GM04503 (cell line): ENCODE measurements at regions not wholly inside any gene's neighbourhood (a gene's known extent, or its start where the extent isn't known, plus 50 kb on each side); places are given as distances from the start of the nearest gene placed in this dataset.
"Not testable (repeated sequence)": the region's sequence is repeated elsewhere in the genome, so short reads cannot be mapped to it uniquely, and the experiment has no call there.

Source experiments
- DNase-seq: peaks from one replicate; pipeline ENCODE4 v3.0.0-alpha.2; 2012; ENCODE audit warnings: low read depth

DNA sequence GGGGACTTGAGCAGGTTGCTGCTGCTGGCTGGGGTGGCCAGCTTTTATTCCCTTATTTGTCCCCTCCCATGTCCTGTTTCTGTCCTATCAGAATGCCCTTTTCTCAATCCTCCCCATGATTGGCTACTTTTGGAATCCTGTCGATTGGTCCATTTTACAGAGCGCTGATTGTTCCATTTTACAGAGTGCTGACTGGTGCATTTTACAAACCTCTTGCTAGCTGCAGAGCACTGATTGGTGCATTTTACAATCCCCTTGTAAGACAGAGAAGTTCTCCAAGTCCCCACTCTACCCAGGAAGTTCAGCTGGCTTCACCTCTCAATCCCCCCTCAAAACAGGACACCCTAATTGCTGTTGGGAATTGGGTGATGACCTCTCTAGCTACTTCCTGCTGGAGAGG lies 608.0 kb downstream of the C12orf50 start:
- DNase-seq = not testable (repeated sequence)

DNA sequence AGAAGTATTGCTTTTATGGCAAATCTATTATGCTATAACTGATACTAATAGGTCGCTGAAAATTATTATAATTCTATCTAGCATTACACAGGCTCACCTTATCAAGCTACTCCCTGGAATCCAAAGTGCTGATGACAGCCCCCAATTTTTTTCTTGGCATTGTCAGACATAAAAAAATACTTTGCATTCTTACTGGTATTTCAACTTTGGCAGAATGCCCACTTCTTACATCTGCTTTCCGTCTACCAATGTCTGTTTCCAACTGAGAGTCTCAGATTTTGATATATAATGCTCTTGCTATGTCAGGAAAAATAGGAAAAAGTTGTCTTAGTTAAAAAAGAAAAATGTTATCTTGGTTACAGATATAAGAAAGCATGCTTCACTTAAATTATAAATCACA lies 615.4 kb downstream of the C12orf50 start:
- no peak for DNase-seq

DNA sequence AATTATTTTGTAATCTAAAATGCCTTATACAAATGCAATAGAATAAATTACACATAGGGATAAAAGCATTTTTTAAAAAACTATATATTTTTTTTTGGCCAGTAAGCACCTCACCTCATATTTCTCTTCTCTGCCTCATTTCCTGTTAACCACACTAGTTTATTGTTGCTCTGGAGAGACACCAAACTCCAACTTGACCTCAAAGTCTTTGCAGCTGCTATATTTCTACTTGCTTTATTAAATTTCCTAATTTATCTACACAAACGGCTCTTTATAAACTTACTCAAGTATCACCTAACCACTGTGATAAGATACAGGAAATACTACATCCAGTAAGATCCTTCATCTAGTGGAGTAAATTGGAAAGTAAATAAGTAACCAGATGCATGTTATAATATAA lies 622.3 kb downstream of the C12orf50 start:
- DNase-seq = no peak

DNA sequence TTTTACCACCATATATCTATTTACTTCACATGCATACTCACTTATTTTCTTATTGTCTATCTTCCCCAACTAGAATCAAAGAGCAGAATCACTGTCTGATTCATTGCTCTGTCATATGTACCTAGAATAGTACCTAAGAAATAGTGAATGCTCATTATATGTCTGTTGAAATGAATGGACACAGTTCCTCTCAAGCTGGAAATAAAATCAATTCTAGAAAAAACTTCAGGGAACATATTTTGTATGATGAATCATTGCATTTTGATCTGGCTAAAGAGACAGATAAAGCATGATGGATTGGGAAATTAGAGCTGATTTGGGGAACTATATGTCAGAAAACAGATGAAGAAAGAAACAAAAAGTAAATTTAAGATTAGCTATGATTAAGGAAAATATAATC lies 623.3 kb downstream of the C12orf50 start:
- DNase-seq = no peak

DNA sequence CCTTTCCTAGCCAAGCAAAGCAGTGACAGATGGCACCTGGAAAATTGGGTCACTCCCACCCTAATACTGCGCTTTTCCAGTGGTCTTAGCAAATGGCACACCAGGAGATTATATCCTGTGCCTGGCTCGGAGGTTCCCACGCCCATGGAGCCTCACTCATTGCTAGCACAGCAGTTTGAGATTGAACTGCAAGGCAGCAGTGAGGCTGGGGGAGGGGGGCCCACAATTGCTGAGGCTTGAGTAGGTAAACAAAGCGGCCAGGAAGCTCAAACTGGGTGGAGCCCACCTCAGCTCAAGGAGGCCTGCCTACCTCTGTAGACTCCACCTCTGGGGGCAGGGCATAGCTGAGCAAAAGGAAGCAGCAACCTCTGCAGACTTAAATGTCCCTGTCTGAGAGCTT lies 635.0 kb downstream of the C12orf50 start:
- DNase-seq = not testable (repeated sequence)

DNA sequence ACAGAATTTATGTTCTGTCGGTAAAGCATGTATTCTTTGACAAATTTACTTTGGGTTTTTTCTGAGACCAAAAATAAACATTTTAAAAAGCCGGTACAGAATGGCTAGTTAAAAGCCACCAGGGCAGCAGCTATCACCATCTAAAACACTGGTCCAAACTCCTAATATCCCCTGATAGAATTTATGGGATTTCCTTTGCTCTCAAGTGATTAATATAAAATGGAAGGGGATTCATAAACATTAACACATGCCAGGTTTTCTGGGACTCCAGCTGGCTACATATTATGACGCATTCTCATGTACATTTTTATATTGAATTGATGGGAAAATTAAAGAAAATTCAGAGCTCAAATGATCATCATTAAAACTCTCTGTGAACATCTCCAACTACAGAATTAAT lies 640.8 kb downstream of the C12orf50 start:
- DNase-seq = no peak

DNA sequence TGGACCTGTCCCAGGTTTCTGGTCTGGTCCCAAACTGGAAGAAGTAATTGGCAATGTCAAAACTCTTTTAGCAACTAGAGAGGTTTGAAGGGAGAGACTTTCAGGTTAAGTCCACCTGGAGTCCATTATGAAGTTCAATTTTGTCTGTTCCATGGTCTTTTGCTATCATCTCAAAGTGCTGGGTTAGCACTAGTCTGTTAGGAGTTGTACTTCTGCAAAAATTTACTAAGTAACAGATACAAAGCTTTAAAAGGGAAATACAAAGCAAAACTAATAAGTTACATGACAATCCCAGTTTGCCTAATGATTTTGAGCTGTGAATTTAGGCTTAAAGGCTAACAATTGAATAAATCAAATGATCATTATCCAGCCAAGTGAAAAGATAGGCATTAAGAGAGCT lies 643.9 kb downstream of the C12orf50 start:
- no peak for DNase-seq

DNA sequence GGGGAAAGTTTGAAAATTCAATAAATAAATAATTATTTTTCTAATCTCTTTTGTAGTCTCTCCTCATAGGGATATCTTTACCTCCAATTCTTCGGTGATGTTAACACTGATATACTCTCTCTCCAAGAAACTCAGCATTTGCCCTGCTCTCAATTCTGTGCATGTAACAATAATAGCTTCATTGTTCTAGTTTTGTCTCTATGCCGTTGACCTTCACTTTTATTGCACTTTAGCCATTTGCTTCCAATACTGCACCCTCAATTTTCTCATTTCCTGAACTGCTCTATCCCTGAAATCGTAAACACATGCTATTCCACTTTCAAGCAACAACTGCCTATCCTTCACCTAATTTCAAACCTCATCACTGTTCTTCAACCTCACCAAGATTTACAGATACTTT lies 645.0 kb downstream of the C12orf50 start:
- DNase-seq = no peak

DNA sequence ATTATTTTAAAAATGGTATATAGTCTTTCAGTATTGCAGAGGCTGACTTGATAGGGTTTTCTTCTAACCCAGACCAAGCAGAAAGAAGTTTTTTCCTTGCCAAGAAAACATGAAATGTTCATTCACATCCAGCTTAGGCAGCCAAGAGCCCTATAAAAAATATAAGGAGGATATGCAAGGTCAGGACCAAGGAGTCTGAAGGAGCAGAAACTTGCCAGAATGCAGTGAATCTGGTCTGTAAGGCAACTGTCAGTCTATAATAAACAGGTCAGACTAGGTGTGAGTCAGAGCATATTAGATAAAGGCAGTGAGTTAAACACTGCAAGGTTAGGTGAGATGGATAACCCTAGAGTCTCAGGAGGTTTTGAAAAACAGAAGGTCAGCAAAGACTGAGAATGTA lies 645.5 kb downstream of the C12orf50 start:
- no peak for DNase-seq

DNA sequence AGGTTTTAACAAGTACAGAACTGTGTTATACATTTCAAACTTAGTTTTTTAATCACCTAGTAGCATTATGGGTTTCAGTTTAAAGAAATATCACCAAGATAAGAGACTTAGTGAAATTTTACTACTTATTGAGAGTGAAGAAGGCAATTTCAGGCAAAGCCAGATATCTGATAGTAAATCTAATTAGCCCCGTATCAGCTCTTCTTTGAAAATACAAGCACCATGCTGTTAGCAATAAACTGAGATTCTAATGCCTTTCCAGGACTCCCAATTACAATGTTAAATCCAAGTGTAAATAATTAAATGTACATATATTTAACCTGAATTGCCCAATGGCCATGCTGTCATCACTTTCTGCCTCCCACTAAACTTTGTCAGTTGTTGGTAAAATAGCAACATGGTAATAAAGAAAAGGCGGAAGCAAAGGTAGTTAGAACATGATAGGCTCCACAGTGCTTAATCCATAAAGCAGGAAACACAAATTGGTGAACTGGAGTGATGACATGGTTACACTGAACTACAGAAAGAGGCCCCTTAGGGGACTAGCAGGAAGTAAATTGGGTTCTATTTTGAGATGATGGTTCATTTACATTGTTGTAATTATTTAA lies 646.1 kb downstream of the C12orf50 start:
- no peak for DNase-seq

DNA sequence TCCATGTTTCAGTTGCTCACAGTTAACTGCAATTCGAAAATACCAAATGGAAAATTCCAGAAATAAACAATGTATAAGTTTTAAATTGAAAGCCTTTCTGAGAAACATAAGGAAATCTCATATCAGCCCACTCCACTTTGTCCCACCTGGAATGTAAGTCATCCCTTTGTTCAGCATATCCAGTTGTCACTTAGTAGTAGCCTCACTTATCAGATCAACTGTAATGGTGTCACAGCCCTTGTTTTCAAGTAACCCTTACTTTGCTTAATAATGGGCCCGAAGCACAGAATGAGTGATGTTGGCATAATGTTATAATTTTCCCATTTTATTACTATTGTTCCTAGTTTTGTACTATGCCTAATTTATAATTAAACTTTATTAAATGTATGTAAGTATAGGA lies 646.8 kb downstream of the C12orf50 start:
- no peak for DNase-seq

DNA sequence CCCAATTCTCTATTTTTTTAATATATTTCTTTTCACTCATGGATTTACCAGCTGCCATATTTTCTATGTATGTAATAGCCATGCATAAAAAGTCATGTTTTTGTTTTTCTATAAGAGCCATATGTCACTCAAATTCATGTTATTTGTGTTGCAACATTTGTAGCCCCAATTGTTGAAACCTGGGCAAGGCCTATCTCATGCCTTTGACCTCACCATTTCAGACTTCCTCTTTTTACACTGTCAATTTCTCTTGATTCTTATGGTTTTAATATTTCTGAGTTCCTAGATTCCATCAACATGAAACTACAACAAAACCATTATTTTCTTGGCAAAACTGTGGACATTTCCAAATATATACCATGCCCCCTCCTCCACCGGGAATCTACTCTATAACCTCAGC lies 647.5 kb downstream of the C12orf50 start:
- no peak for DNase-seq

DNA sequence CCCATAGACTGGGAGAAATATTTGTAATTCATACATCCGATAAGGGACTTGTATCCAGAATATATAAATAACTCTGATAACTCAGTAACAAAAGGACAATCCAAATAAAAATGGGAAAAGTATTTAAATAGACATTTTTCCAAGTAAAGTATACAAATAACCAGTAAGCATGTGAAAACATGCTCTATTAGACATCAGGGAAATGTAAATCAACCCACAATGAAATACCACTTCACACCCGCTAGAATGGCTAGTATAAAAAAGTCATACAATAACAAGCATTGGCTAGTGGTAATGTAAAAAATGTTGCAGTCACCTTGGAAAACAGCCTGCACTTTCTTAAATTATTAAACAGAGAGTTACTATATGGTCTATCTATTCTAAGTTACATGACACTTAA lies 650.7 kb downstream of the C12orf50 start:
- DNase-seq = no peak

DNA sequence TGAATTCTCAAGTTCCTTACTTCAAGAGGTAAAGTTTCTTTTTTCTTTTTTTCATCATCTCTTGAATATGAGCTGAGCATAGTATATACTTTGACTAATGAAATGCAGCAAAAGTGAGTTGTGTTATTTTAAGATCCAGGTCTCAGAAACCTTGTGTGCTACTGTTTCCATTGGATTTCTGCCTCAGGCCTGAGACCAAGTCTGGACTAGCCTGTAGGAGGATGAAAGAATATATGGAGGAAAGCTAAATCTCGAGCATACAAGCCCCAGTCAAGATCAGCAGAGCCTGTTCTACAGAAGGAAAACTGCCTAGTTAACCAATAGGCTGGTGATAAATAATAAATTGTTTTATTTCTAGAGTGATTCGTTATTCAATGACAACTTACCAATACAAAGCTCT lies 652.5 kb downstream of the C12orf50 start:
- no peak for DNase-seq

DNA sequence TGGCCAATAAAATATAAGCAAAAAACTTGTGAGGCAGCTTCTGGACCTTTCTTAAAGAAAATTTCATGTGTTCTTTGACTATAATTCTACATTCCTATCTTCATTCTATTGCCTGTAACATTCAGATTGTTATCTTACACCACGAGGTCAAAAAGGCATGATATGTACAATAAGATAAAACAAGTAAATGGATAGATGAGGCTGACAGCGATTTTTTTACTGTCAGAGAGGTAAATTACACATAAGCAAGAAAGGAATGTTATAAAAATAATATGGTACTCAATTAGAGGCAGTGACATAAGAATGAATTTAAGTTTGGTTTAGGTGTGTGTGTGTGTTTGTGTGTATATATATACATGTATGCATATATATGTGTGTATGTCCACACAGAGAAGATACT lies 660.0 kb downstream of the C12orf50 start:
- no peak for DNase-seq

DNA sequence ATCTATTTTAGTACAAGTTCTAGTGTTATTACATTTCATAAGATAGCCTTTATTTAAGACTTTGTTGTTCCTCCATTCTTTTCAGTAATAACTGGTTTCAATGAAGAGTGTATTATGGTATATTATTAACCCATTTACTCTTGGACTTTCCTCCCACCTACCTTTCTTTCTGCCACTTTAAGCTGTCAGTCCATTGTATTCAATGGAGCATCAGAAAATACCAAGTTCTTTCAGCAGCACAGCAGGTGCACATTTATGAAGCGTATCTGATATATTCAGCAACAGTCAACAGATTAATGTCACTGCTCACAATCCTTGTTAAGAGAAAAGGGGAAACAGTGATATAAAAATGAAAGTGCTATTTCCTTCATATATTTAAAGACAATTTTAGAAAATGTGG lies 660.9 kb downstream of the C12orf50 start:
- DNase-seq = no peak

DNA sequence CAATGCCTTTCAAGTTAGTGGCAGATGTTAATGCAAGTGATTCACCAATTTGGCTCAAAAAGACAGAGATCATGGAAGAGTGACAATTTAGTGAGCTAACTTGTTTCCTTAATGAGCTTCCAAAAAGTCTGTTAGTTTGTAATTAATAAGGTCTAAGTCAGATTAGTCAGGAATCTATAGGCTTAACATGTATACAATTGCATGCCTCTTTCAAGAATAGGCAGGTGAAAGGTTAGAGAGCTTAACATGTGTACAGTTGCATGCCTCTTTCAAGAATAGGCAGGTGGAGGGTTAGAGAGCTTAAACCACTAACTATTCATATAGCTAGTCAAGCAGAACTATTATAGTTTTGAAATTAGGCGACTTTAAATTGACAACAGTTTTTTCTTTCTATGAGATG lies 663.8 kb downstream of the C12orf50 start:
- no peak for DNase-seq

DNA sequence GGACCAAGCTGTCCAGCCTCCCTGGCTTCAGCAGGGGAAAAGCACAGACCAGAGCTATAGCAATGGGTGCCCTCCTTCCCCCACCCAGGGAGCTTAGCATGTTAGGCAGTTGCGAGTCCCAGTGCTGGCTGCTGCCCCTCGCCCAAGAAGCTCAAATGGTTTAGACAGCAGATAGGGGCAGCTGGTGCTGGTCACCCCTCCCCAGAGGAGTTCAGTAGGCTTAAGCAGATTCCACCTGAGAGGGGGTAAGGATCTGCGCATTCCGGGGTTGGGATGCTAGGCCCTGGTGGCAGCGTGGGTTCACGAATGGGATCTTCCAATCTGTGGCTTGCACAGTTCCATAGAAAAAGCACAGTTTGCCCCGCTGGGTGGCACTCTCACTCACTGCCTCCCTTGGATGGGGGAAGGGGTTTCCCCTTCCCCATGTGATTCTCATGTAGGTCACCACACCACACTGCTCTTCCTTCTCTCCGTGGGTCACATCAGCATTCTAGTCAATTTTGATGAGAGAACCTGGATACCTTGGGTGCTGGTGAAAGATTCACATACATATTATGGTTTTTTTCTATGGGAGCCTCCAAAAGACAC lies 665.6 kb downstream of the C12orf50 start:
- DNase-seq = no peak

DNA sequence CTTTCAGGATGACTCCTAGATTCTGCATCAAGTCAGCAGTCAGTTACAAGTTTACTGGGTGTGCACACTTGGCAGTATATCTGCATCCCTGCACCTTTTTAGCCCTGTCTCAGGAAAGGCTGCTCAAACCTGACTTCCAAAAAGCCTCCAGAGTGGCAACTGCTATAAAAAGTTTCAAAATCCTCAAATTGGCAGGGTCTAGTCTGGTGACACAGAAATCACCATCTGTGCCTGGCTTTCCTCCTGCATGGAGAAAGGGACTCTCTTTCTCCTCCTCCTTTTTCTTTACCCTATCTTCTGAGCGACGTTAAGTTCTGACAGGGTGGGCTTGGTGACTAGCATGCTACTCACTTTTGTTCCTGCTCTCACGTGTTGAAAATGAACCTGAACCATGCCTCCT lies 679.5 kb downstream of the C12orf50 start:
- DNase-seq = no peak

DNA sequence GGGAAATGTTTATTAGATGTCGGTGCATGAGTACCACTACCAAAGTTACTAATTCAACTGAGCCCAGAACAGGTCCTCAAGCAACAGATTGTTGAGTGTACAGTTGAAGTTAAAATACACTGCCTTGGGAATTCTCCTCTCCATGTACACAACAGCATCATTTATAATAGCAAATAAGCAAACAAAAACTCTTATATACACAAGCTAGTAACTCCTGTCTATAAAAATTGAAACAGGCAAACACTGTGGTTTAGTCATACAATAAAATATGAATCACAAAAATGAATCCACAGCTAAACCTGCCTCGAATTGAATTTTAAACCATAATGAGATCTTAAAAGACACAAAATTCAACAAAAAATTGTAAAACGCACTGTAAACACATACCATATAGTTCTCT lies 681.1 kb downstream of the C12orf50 start:
- no peak for DNase-seq

DNA sequence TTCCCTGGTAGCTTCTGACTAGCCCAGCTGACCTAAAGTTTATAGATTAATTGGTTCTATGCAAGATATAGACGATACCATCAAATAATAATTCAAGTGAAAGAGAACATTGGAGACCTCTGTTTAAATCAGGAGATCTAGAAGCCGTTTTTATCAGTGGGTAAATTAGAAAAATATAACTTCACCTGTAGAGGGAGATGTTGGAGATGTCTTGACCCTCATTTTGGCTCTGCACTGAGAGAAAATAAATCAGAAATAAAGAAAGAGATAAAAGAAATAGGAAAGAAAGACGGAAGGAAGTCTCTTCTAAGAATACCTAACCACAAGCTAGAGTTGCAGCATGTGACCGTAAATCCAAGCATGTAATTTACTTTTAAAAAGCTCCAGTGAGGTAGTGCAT lies 684.5 kb downstream of the C12orf50 start:
- DNase-seq = no peak

DNA sequence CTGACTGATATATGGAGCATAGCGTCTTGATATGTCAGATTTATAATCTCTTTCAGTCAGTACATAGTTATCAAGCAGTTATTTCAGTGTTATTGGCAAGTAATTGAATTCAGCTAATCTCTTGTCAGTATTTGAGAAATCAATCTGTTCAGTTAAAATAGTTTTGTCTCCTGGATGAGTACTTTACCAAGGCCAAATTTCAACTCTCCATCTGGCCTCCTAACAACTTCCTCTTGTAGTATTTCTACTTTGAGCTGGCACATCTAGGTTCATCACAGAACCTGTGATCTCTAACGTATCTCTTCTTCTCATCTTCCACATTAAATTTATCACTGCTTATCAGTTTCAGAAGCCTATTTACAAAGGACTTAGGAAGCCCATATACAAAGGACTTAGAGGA lies 690.5 kb downstream of the C12orf50 start:
- no peak for DNase-seq

DNA sequence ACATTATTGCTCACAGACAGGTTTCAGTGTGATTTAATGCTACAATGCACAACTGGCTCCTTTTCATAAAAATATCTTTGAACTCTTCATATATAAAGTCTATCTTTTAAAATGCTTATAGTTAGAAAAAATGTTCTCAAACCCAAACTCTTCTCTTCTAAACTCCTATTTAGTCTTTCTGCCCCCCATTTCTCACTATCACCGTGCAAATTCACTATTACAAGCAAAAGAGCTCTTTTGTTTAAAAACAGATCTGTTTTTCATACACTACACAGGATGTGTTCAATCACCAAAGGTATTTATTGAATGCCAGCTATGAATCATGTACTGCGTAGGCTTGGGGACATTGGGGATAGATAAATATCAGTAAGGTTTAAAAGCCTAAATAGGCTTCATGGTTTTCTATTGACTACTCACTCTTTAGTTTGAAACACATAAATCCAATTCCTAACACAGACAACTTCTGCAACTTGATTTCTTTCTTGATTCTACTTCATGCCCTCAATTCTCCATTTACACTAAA lies 692.3 kb downstream of the C12orf50 start:
- DNase-seq = no peak

DNA sequence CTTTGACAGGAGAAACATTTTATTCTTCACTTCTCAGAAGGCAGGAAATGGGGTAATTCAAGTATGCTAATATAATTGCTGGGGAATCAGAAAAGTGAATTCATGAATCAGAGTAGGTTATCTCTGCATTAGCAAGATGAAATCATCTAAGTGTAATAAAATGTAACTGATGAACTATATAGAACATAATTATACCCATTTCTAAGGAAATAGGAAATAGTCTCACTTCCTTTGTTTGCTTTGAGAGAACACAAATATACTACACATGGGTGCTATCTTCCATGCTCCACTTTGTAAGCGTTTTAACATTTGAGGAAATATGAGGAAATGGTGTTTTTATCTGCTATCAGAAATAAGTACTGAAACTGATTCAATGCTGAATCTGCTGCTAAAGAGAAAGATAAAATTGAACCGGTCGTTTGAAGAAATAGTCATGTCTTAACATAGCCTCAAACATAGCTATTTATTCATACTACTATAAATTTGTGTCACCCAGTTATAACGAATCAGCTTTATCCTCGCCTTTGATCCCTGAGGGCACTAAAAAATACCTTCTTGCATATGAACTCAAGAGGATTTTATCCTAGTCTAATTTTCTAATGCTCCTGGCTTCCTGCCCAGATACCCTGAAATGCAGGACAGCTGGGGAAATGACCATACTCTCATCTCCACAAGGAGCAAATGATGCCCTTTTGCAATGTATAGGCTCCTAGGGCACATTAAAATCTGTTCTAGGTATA lies 696.0 kb downstream of the C12orf50 start:
- no peak for DNase-seq
